Kidney glomerular epithelial cell (primary cell): ENCODE measurements at regions not wholly inside any gene's neighbourhood (a gene's known extent, or its start where the extent isn't known, plus 50 kb on each side); places are given as distances from the start of the nearest gene placed in this dataset.

Experiments used
- DNase-seq: peaks from one replicate; lab custom pipeline; 2025; lab: John Stamatoyannopoulos, UW

DNA sequence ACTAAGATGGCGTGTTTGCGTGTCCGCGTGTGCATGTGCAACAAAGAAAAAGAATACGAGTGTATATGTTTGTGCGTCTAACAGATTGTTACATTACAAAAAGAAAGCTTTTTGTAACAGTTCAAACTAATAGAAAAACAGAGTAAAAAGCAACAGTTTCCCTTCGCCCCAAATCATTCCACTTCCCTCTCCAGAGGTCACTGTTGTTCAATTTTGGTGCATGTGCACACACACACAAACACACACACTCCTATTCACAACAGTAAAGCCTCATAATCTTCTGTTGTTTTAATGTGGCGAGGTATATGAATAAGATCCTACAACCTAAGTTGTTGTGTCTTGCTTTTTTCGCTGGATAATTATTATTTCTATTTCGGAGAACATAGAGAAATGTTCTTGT is 357.3 kb upstream of the SLC8A1 start:
- DNase-seq = no peak

DNA sequence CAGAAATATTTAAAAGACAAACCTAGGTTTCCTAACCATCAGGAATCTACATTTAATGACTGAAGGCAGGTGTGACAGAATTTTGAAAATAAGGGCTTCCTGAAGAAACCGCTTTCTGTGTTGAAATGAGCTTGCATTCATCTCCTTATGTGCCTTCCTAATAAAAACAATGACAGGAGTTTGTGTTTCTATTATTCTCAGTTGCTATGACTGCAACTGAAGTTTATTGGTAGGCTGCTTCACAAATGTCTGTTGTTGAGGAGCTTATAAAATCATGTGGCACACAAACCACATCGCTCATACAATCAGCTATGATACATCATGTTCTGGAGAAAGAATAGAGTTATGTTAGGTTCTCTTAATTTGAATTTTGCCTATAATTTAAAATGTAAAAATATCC is 362.7 kb upstream of the SLC8A1 start:
- DNase-seq = no peak

DNA sequence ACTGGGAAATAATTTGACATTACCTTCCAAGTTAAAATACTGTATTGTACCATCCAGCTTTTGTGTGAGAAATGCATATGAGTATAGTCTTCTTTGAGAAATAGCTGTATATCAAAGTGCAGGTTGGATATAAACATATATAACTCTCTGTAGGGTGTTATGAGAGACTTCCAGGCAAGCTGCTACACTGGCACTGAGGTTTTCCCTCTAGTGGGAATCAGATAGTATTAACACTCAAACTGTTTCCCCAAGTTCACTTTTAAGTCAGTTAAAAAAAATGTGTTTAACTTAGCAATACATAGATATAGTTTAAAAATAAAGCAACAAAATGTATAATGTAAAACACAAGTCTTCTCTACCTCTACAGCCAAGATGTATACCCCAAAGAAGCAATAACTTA is 368.4 kb upstream of the SLC8A1 start:
- DNase-seq = no peak

DNA sequence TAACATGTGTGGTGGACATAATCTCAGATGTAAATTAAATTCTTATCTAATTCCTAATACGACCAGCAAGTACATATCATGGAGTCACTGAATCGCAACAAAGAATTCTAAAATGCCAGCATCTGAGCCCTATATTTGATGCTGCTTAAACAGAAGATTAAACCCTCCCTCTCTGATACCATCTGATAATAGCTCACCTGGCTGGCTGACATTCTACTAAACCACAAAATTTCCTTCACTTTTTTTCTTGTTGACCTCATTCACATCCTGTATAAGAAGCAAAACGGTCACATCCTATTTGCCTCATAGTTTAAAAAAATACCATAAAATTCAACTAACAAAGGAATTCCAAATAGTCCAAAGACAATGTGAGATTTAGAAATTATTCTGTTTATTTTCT is 371.6 kb upstream of the SLC8A1 start:
- no peak for DNase-seq

DNA sequence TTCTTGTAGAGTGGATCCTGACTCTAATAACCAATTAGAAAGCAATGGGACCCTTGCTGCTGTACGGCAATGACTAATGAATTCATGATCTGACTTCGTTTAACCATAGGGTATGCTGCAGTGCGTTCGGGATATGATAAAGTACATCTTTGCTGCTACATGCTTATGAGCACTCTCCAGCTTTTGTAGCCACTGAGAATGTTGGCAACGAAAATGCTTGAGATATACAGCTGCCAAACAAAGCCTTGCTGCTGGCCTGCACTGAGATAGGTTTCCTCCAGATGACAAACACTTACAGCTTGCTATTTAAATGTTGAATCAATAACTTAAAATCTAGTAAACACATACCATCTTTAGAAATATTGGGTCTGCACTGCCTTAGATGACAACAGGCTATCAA is 372.4 kb upstream of the SLC8A1 start:
- DNase-seq = no peak

DNA sequence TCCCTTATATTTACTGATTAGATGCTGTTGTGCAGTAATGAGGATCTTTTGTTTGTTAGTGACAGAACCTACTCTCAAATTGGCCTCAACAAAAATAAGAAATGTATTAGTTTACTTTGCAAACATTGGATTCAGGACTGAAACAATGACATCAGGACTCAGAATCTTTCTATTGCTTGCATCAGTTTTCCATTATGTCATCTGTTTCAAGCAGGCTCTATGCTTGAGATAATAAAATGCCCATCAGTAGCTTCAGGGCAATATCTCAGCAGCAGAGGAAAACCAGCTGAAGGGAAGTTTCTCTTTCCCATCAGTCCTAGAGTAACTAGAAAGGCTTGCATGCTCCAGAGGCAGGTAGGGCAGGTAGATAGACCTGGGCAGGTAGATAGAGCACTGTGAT is 375.5 kb upstream of the SLC8A1 start:
- no peak for DNase-seq

DNA sequence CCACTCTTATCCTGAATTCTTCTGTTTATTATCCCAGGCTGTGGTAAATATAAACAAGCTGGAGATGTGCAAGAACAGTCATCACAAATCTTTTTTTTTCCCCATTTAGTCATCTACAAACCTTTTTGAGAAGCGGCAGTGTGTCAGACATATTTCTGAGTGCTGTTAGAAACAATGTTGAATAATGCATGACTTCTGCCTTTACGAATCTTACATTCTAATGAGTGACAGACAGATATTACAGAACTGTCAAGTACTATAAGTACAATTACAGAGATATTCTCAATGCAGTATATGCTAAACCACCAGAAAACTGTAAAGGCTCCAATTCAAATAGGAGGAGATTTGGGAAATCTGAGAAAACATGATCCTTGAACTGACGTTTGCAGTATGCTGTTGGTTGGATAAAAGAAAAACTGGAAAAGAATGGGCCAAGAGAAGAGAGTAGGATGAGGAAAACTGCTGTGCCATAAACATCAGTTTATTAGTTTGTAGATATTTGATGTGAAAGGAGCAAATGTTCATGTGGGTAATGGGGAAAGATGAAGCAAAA is 379.5 kb upstream of the SLC8A1 start:
- DNase-seq = no peak

DNA sequence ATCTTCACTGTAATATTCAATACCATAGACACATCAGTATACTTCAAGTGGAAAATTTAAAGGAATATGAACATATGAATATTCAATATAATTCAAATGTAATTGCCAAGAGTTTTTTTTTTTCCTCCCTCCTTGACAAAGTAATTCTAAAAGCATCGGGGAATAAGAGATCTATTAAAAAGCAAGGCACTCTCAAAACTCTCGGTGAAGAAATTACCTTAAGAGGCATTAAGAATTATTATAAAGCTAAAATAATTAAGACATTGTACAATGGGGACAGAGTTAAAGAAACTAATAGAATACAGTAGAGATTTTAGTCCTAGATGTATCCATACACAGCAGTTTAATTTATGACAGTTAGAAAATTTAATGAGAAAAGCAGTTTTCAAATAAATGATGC is 390.0 kb upstream of the SLC8A1 start:
- no peak for DNase-seq

DNA sequence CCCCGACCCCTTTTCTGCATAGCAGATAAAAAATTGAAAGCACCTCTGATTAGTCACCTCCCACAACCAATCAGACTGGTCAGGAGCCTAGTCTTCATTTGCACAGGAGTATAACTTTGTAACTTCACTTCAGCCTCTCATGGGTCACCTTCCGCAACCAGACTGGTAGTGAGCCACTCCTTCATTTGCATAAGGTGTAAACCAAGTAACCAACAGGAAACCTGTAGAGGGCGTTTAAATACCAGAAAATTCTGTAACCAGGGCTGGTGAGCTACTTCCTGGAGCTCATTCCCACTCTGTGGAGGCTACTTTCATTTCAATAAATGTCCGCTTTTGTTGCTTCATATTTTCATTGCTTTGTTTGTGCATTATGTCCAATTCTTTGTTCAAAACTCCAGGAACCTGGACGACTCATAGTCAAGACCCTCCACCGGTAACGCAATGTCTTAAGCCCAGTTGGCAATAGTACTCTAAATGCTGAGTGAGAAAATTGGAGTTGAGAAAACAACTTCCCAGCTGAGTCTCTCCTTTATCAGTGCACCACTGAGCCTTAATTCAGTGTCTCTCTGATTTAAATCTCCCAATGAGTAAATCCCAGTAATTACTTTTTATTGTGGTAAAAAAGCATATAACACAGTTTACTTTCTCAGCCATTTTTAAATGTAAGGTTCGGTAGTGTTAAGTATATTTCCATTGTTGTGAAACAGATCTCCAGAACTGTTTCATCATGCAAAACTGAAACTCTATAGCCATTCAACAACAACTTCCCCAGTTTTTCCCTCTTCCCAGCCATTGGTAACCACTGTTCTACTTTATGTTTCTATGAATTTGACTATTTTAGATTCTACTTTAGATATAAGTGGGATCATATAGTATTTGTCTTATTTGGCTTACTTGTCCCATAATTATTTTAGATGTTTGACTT is 392.7 kb upstream of the SLC8A1 start:
- DNase-seq = peak; percentile 4

DNA sequence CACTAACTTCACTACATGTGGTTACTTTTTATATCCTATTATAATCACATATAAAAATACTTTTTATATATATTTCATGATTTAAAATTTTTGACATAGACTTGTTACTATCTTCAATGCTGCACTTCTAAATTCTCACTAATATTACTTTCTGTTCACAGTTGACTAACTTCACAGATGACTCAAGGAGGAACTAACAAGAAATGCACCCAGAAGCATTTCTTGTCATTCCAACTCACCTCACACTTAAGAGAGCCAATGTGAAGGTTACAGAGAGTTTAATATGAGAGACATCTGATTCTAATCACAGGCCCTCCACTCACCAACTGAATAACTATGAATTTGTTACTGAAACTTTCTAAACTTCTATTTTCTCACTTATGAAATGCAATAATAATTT is 399.8 kb upstream of the SLC8A1 start:
- DNase-seq = peak; percentile 49

DNA sequence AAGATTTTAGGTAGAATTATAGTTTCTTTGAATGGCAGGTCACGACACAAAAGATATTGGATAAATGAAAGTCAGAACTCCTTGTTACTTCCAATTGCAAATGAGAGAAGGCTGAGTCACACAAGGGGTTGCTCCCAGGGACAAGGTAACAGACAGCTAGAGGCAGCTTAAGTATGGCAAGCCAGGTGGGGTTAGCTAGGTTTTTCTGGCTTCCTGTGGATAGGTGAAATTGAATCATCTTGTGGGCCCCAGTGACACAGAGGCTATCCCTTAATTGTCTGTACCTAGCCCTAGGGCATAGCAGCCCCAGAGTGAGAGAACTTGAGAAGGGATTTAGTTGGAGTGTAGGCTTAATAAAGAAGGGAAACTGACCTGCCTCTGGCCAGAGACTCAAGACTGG is 407.7 kb upstream of the SLC8A1 start:
- DNase-seq = no peak

DNA sequence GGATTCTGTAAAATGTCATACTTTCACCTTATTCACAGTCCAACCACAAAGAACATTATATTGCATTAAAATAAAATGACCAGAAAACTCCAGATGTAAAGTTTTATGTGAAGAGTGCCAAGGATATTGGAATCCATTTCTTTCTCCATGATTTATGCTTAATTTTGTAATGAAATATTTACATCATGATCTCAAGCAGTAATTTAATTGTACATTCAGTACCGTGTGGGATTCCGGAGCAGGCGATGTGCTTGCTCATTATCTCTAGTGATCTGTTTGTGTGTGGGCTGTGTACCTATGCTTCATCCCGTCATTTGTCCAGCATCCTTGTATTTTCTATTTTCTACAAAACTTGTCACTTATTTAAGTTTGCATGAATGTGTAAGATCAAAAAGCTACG is 415.9 kb upstream of the SLC8A1 start:
- DNase-seq = no peak

DNA sequence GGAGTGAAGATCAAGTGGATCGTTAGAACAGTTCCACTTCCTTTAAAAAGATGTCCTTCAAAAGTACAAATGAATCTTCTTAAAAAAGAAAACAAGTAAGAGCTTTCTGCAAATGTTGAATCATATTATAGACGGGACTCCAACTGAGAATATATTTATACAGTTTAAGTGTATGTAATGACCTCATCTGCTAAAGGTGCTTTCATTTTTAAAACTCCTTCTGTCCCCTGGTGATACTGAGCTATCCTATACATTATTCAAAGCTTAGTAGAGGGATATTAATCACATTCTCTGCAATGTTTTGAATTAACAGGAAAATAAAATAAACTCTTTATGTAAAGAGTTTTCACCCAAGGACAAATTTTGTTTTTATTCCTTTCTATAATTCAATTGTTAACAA is 420.7 kb upstream of the SLC8A1 start:
- DNase-seq = no peak

DNA sequence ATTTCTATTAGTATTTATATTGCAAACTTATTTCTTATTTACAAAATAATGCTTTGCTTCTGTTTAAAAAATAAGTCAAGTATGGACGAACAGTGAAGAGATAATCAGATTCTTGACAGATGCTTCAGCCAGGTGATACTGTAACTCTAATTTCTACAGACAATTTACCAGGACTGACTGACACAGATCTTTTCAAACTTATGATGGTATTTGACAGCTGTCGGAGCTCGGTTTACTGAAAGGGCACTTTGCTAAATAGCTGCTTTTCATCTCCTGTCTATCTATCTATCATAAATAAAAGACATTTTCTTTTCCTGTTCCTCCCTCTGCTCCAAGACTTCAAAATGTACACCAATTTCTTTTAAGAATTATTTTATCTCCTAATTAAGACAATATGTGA is 422.5 kb upstream of the SLC8A1 start:
- no peak for DNase-seq

DNA sequence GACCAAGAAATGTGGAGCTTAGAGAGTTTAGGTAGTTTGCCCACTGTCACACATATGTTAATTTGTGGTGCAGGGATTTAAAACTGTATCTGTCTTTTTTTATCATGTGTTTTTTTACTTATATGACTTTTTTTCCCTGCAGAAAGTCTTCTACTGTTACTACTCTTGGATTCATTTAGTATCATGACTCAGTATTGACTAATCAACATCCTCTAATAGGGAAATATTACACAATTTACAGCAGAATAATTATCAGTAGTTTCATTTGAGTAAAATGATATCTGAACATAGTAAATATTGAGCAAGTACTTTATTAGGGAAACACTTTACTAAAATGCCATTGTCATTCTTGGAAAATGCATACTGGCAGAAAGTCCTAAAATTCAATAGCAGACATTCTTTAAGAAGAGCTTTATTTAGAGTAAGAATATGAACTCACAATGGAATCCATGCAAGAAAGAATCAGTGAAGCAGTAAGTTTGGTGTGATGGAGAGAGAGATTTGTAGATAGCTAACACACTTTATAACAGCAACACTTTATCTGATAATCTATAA is 425.9 kb upstream of the SLC8A1 start:
- DNase-seq = no peak

DNA sequence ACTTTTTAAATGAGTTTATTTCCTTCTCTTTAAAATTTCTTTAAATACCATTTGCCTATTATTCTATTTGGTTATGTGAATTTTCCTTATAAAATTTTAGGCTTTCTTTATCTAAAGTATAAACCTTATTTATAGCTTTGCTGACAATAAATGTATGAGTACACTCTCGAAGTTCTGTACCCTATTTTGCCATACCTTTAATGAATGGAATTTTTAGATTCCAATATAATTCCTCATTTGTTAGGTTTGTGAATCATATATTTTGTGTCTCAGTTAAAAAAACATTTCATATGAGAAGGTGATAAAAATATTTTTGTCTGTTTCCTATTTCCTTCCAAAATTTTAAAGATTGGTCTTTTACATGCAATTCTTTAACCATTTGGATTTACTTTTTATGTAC is 427.4 kb upstream of the SLC8A1 start:
- no peak for DNase-seq

DNA sequence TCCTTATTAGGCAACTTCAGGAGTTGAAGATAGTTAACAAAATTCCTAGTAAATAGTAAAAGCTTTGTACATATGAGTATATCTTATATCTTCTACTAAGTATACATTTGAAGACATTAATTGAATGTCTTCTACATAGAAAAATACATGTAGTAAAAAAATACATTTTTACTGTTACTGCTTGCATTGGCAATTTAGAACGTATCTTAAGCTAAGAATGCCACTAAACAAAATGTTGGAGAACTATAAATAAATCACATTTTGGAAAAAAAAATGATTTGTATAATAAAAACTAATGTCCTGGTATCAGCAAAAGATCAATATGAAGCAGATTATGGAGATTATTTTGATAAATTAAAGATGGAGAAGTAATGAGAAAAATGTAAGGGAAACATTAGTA is 434.2 kb upstream of the SLC8A1 start:
- no peak for DNase-seq

DNA sequence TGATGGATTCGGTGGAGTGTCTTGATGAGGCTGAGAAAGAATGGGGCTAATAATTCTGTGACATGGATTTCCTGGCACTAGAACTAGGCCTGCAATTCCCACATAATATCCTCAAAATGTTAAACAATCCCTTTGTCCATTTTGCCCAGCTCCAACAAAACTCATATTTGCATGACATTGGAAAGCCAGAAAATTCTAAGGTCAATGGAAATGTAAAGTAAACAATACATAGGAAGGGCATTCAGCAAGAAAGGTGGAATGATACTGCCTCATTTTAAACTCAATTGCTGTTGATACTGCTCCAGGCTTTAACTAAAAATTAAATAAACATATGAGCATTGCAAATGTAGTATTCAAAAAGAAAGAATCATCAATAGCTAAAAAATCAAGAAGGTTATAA is 434.8 kb upstream of the SLC8A1 start:
- DNase-seq = no peak

DNA sequence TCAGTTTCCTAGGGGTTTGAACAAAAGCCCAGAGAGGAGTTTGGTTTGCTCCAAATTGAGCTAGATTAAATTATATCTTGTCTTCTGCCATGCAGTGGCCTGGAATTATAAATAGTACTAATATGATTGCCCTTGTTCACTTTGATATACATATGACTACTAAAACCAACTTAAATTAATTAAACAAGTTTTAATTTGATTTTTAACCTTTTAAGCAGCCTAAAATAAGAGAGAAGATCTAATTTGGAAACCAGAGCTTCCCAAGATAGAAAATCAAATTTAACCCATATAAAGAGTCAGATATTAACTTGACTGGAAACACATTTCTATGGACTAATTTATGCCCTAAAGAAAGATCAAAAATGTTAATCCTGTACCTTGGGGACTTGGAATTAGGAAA is 444.5 kb upstream of the SLC8A1 start:
- no peak for DNase-seq

DNA sequence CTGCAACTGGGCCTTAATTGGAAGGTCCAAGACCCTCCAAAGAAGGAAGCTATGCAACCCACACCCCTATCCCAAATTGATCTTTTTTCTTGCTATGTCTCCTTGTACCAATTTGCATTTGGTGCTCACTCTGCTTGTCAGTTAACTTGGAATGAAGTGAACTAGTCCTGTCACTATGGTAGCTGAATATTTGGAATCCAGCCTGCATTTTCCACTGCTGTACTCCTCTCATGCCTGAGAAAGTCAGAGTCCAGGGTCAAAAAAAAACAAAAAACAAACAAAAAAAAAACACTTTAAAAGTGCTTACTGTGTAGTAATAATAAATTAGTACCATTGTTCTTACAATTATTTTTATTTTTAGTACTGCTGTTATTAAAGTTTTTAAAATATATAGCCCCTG is 462.8 kb upstream of the SLC8A1 start:
- DNase-seq = no peak

DNA sequence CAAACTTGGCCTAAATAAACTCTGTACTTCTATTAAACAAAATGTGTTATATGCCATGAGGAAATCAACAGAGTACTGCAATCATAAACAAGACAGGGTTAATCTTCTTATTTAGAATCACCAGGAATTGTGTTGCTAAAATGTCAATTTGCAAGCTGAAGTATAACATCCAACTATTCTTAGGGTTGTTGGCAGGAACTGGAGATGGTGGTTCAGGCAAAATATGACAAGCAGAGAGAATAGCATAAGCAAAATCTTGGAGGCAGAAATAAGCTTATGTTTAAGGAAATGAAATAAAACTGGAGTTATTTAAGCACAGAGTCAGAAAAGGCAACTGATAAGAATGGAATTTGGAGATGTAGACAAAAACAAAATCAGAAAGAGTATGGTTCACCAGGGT is 463.8 kb upstream of the SLC8A1 start:
- DNase-seq = no peak

DNA sequence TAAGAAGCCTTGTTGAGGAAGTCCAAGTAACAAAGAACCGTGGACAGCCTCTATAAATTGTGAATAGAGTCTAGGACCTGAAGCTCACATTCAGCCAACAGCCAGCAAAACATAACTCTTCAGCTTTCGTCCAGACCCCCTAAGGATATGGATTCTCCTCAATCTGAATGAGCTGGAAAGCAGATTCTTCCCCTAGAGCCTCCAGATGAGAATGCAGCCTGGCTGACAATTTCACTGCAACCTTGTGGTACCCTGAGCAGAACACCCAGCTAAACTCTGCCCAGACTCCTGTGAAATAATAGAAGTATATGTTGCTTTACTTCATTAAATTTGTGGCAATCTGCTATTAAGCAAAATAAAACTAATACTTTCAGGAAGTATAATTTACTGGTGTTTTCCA is 483.5 kb upstream of the SLC8A1 start:
- no peak for DNase-seq

DNA sequence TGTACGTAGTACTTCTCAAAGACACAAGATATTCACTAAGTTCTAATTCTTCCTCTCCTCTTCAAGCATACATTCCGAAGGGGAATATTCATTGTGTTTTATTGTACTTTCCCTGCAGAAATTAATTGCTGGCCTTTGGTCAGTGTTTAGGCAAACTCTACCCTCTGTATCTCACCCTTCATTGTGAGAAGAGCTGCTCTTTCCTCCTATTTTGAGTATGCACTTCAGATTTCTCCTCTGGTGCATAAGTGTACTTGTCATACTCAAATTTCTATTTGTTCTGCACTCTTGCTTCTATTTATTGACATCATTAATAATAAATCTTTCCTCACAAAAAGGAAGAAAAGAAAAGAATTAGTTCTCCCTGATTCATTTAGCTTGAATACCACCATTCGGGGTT is 485.4 kb upstream of the SLC8A1 start:
- DNase-seq = no peak

DNA sequence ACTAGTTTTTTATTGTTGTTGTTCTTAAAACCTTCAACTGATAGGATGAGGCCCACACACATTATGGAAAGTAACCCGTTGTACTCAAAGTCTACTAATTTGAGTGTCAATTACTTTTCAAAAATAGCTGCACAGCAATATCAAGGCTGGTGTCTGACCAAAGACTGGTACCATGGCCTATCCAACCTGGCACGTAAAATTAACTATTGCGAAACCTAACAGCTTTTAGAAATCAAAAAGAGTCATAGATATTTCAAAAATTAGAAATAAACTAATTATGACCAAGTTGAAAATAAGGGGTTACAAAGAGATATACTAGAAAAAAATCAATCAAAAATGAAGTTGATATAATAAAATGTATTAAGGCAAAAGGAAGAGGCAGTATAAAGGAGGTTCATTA is 501.5 kb upstream of the SLC8A1 start:
- no peak for DNase-seq
